GM23338 (cell line): ENCODE measurements at regions not wholly inside any gene's neighbourhood (a gene's known extent, or its start where the extent isn't known, plus 50 kb on each side); places are given as distances from the start of the nearest gene placed in this dataset.

Experiments used
- ATAC-seq: fragments of 200-7000 bp; cut with Tn5 transposase; 3 replicates; pipeline ENCODE4 v1.9.1; 2020
- DNase-seq: peaks from one replicate; pipeline ENCODE4 v3.0.0-alpha.2; 2015; ENCODE audit warnings: low spot score
- H2AFZ ChIP-seq: fragments of 200-600 bp; sonication (generic); 2 replicates; pipeline ENCODE4 v1.8.0; 2016; ENCODE audit warnings: antibody characterized with exemption, mild to moderate bottlenecking, moderate library complexity
- H3F3A ChIP-seq: fragments of 200-600 bp; sonication (generic); replicated peaks from 2 replicates; pipeline ENCODE4 v1.8.0; 2017; ENCODE audit warnings: antibody characterized with exemption, mixed run types, low read depth
- H3K27ac ChIP-seq: fragments of 200-600 bp; sonication (generic); 2 replicates; pipeline ENCODE4 v1.6.1; 2016; ENCODE audit warnings: low read depth
- H3K27me3 ChIP-seq: fragments of 200-600 bp; sonication (generic); 2 replicates; pipeline ENCODE4 v1.8.0; 2016; ENCODE audit warnings: mild to moderate bottlenecking, mixed run types, moderate library complexity; ENCODE audit not compliant: insufficient read depth
- H3K36me3 ChIP-seq: fragments of 200-600 bp; sonication (generic); 2 replicates; pipeline ENCODE4 v1.8.0; 2016; ENCODE audit warnings: mild to moderate bottlenecking; ENCODE audit not compliant: insufficient read depth
- H3K4me1 ChIP-seq: fragments of 200-600 bp; sonication (generic); 2 replicates; pipeline ENCODE4 v1.8.0; 2016; ENCODE audit warnings: mild to moderate bottlenecking, moderate library complexity; ENCODE audit not compliant: insufficient read depth
- H3K4me2 ChIP-seq: fragments of 200-600 bp; sonication (generic); 2 replicates; pipeline ENCODE4 v1.7.1; 2017; ENCODE audit warnings: mixed run types
- H3K4me3 ChIP-seq: fragments of 200-600 bp; sonication (generic); 2 replicates; pipeline ENCODE4 v1.6.1; 2016; ENCODE audit warnings: mixed run types
- H3K79me2 ChIP-seq: fragments of 200-600 bp; sonication (generic); replicated peaks from 2 replicates; pipeline ENCODE4 v1.8.0; 2017; ENCODE audit warnings: mild to moderate bottlenecking; ENCODE audit not compliant: insufficient read depth
- H3K9me2 ChIP-seq: fragments of 200-600 bp; sonication (generic); 2 replicates; pipeline ENCODE4 v1.8.0; 2017; ENCODE audit not compliant: insufficient read depth
- H4K20me1 ChIP-seq: fragments of 200-600 bp; sonication (generic); replicated peaks from 2 replicates; pipeline ENCODE4 v1.8.0; 2017; ENCODE audit warnings: mild to moderate bottlenecking; ENCODE audit not compliant: insufficient read depth
- H3K27ac Mint-ChIP-seq: 2 replicates; pipeline ENCODE4 v1.8.0; 2020; ENCODE audit warnings: inconsistent platforms, mild to moderate bottlenecking, moderate library complexity, mixed read lengths
- H3K27me3 Mint-ChIP-seq: 3 replicates; pipeline ENCODE4 v1.8.0; 2022; ENCODE audit warnings: low read depth, mild to moderate bottlenecking, moderate library complexity, mixed read lengths, inconsistent platforms; ENCODE audit not compliant: insufficient read depth, poor library complexity
- H3K36me3 Mint-ChIP-seq: 3 replicates; pipeline ENCODE4 v1.8.0; 2021; ENCODE audit warnings: low read depth, mild to moderate bottlenecking, inconsistent platforms, moderate library complexity, mixed read lengths
- H3K4me1 Mint-ChIP-seq: 3 replicates; pipeline ENCODE4 v1.8.0; 2020; ENCODE audit warnings: mild to moderate bottlenecking, inconsistent platforms, mixed read lengths
- H3K4me3 Mint-ChIP-seq: 3 replicates; pipeline ENCODE4 v1.8.0; 2021; ENCODE audit warnings: moderate library complexity, mild to moderate bottlenecking, inconsistent platforms, mixed read lengths
- H3K9me3 Mint-ChIP-seq: 3 replicates; pipeline ENCODE4 v1.8.0; 2020; ENCODE audit warnings: moderate library complexity, mild to moderate bottlenecking, inconsistent platforms, mixed read lengths
- CREB1 ChIP-seq: fragments of 250-450 bp; sonication (Bioruptor Pico); IDR thresholded peaks from 2 replicates; pipeline ENCODE4 v1.5.0; 2020; ENCODE audit warnings: low read depth, mild to moderate bottlenecking, moderate library complexity
- CTCF ChIP-seq, 2 experiments: fragments of 200-600 bp in 1 of 2; sonication (generic) in 1 of 2; conservative IDR thresholded peaks; 2 replicates each; pipeline versions ENCODE4 v1.5.1 to v1.6.1; 2016 to 2017; ENCODE audit warnings: antibody characterized with exemption in 2 of 2, low read depth in 2 of 2, mild to moderate bottlenecking in 2 of 2, moderate library complexity in 1 of 2
- ETS1 ChIP-seq: IDR thresholded peaks from 2 replicates; pipeline ENCODE4 v1.6.1; 2016; ENCODE audit warnings: antibody characterized with exemption
- EZH2 ChIP-seq: fragments of 200-600 bp; sonication (generic); IDR thresholded peaks from one replicate; pipeline ENCODE4 v1.8.0; 2017; ENCODE audit warnings: antibody characterized with exemption, mild to moderate bottlenecking, low read depth; ENCODE audit not compliant: unreplicated experiment
- EZH2phosphoT487 ChIP-seq: fragments of 200-600 bp; sonication (generic); IDR thresholded peaks from one replicate; pipeline ENCODE4 v1.8.1; 2018; ENCODE audit warnings: antibody characterized with exemption; ENCODE audit not compliant: unreplicated experiment
- JUNB ChIP-seq: IDR thresholded peaks from one replicate; pipeline ENCODE4 v1.6.1; 2016; ENCODE audit warnings: antibody characterized with exemption; ENCODE audit not compliant: unreplicated experiment
- NANOG ChIP-seq: IDR thresholded peaks from 2 replicates; pipeline ENCODE4 v1.6.1; 2016; ENCODE audit warnings: antibody characterized with exemption, borderline replicate concordance
- POLR2AphosphoS5 ChIP-seq: IDR thresholded peaks from 2 replicates; pipeline ENCODE4 v1.6.1; 2016; ENCODE audit warnings: antibody characterized with exemption, low read depth
- REST ChIP-seq: IDR thresholded peaks from one replicate; pipeline ENCODE4 v1.6.1; 2018; ENCODE audit warnings: antibody characterized with exemption; ENCODE audit not compliant: unreplicated experiment
- STAT1 ChIP-seq: IDR thresholded peaks from one replicate; pipeline ENCODE4 v1.6.1; 2016; ENCODE audit warnings: antibody characterized with exemption; ENCODE audit not compliant: unreplicated experiment
- ZNF114 ChIP-seq: fragments of 250-450 bp; sonication (Bioruptor Pico); IDR thresholded peaks from 2 replicates; pipeline ENCODE4 v1.5.0; 2020; ENCODE audit warnings: mild to moderate bottlenecking, moderate library complexity
- ZNF331 ChIP-seq: fragments of 250-450 bp; sonication (Bioruptor Pico); IDR thresholded peaks from 2 replicates; pipeline ENCODE4 v1.5.0; 2020; ENCODE audit warnings: low read depth, mild to moderate bottlenecking, moderate library complexity
- ZNF462 ChIP-seq: fragments of 250-450 bp; sonication (Bioruptor Pico); IDR thresholded peaks from 2 replicates; pipeline ENCODE4 v1.5.0; 2020; ENCODE audit warnings: mild to moderate bottlenecking, moderate library complexity

GRCh38 chr16:86061318-86061695 lies 162.3 kb downstream of the IRF8 start:
- no peaks in the 10 kb centered on the region for H3K36me3 Mint-ChIP-seq
- DNase-seq = no peak
- no peaks in the 10 kb centered on the region for H3F3A ChIP-seq

More at GRCh38 chr16:86061318-86061695, 162.3 kb downstream of the IRF8 start:
- Mint-ChIP-seq H3K4me1 (no peaks in the 10 kb centered on the region), H3K4me3 (no peak overlapping the region), H3K9me3 (no peaks in the 10 kb centered on the region; the same call in 2 of the 3 replicates), H3K27ac (no peak overlapping the region), H3K27me3 (peaks cover 12% of the 10 kb centered on the region)
- H3K36me3 ChIP-seq = no peaks in the 10 kb centered on the region
- no peaks in the 10 kb centered on the region for H4K20me1 ChIP-seq
- no peak overlapping the region for H3K4me3 ChIP-seq
- no peak overlapping the region for H2AFZ ChIP-seq
- no peak overlapping the region for H3K4me2 ChIP-seq
- H3K4me1 ChIP-seq = no peaks in the 10 kb centered on the region
- H3K79me2 ChIP-seq = no peaks in the 10 kb centered on the region
- H3K9me2 ChIP-seq = no peaks in the 10 kb centered on the region
- no peak overlapping the region for H3K27ac ChIP-seq
- no peak for ATAC-seq
- no peaks in the 10 kb centered on the region for H3K27me3 ChIP-seq
- TF ChIP-seq EZH2phosphoT487 (no peak), REST (no peak), ZNF114 (CRISPR knock-in tag) (no peak), ZNF462 (CRISPR knock-in tag) (no peak), NANOG (no peak), ETS1 (no peak), STAT1 (no peak), POLR2AphosphoS5 (no peak), CREB1 (CRISPR knock-in tag) (no peak), JUNB (no peak), EZH2 (no peak), CTCF (conservative IDR thresholded peaks at IDR 0.05; ENCODE audit: low read depth in 2 of 2) (no peak), ZNF331 (no peak)
